ENCODE measurements at regions not wholly inside any gene's neighbourhood (a gene's known extent, or its start where the extent isn't known, plus 50 kb on each side); places are given as distances from the start of the nearest gene placed in this dataset.

DNA sequence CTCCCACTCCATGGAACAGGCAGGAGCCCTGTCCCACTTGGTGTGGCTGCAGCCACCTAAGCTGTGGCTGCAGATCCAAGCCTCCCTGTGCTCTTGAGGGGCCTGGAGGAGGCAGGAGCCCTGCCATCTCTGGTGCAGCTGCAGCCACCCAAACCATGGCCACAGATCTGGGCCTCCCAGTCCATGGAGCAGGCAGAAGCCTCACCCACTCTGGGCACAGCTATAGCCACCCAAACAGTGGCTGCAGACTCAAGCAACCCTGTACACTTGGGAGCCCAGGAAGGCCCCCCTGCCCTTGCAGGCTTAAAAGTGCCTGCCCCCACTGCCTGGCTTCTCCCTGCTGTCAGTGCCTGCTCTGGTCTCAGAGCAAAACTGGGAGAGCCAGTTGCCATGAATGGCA lies 320.3 kb downstream of the RFPL4B start:
- TF ChIP-seq, protein P1, sequence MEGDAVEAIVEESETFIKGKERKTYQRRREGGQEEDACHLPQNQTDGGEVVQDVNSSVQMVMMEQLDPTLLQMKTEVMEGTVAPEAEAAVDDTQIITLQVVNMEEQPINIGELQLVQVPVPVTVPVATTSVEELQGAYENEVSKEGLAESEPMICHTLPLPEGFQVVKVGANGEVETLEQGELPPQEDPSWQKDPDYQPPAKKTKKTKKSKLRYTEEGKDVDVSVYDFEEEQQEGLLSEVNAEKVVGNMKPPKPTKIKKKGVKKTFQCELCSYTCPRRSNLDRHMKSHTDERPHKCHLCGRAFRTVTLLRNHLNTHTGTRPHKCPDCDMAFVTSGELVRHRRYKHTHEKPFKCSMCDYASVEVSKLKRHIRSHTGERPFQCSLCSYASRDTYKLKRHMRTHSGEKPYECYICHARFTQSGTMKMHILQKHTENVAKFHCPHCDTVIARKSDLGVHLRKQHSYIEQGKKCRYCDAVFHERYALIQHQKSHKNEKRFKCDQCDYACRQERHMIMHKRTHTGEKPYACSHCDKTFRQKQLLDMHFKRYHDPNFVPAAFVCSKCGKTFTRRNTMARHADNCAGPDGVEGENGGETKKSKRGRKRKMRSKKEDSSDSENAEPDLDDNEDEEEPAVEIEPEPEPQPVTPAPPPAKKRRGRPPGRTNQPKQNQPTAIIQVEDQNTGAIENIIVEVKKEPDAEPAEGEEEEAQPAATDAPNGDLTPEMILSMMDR (IDR thresholded peaks at IDR 0.05; ENCODE audit: insufficient read depth, low read depth, low read length): no peak
- TF ChIP-seq EZH2 (IDR thresholded peaks at IDR 0.05; ENCODE audit: insufficient read depth, low read length): no peak
